HG03066 (cell line): ENCODE measurements at regions not wholly inside any gene's neighbourhood (a gene's known extent, or its start where the extent isn't known, plus 50 kb on each side); places are given as distances from the start of the nearest gene placed in this dataset.

ENCODE experiments used
- ATAC-seq: cut with Tn5 transposase; IDR thresholded peaks from one replicate; pipeline ENCODE4 v1.9.1; 2021; ENCODE audit warnings: low read depth; ENCODE audit not compliant: unreplicated experiment

DNA sequence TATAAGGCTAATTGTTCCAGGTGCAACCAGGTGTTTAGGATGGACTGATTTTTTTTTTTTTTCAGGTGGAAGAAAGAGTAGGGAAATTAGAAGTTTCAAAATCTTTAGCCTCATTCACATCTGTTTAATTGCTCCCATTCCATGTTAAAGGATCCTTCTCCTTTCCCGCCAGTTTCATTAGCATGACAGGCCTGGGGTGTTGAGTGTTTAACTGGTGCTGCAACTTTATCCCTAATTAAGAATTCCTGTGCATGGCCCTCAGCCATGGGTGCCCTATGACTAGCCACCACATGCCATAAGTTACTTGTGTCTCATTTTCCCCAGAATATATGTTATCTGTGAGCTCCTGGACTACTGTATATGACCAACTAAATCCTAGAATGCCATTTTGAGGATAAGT, 501.4 kb downstream of the NSUN3 start:
- ATAC-seq: no peak

DNA sequence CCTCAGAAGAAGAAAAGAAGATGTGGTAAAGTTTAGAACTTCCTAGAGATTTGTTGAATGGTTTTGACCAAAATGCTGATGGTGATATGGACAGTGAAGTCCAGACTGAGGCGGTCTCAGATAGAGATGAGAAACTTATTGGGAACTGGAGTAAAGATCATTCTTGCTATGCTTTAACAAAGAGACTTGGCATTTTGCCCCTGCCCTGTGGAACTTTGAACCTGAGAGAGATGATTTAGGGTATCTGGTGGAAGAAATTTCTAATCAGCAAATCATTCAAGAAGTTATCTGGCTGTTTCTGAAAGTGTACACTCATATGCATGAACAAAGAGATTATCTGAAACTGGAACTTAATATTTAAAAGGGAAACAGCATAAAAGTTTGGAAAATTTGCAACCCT, 505.2 kb downstream of the NSUN3 start:
- no peak for ATAC-seq

DNA sequence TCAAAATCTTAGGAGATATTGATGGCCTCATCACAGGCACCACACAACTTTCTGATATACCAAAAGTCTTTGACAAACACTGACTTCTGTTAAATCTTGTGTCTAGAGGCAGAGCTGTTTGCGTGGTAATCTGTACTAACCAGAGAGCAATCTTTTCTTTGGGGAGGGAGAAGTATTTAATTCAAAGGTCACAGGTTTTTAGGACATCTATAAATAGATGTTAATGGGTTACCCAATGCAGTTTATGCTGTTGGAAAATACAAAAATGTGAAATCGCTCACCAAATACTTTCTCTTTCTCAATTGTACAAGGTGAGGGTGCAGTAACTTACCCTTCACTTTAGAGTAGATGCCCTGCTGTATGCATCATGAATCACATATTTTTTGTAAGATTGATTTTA, 510.5 kb downstream of the NSUN3 start:
- ATAC-seq: no peak

DNA sequence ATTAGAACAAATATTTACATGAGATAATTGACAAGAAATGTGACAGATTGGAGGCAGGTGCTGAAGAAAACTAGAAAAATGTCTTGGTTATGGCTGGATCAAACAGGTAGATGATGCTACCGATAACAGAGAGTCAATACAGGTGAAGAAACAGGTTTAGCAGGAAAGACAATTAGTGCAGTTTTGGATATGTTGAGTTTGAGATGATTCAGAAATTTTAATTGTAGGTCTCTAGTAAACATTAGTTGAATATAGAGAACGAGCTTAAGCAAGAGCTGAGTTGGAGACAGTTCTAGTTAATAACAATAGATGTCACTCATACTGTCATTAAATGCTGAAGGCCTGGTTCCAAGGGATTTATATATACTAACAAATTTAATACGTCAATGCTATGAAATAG, 524.4 kb downstream of the NSUN3 start:
- no peak for ATAC-seq

DNA sequence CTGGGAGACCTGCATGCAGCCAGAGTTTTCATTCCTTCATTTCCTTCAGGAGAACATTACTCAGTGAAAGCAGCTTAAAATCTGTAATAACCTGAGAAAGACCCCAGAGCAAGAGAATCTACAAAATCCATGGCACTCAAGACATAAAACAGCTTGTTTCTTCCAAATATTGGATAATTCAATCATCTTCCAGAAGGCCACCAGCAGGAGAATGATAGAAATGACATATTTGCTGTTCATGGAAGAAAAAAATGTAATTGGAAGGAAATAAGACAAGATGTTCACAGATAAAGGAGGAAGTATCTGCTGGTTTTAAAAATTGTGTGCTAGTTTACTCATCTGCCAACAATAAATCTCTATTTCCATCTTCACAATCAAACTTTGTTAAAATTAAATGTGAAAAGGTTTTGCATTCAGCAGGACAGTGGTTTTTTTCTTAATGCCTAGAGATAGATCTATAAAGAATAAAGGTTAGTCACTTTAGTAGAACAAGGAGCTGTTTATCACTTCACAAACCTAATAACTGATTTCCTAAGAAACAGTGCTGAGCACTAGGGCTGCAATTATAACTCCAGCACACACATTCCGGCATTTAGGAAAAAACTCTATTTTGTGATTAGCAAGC, 530.8 kb downstream of the NSUN3 start:
- no peak for ATAC-seq

DNA sequence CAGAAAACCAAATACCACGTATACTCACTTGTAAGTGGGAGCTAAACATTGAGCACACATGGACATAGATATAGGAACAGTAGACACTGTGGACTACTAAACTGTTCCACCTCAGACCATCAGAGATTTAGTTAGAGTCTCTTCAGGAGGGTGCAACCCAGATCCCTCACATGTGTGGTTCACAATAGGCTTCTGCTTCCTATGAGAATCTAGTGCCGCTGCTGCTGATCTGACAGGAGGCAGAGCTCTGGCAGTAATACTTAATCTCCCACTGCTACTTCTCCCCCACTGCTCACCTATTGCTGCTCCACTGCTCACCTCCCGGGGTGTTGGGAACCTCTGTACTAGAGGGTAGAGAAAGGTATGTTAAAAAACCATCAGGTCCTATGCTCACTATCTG, 533.3 kb downstream of the NSUN3 start:
- ATAC-seq: no peak

DNA sequence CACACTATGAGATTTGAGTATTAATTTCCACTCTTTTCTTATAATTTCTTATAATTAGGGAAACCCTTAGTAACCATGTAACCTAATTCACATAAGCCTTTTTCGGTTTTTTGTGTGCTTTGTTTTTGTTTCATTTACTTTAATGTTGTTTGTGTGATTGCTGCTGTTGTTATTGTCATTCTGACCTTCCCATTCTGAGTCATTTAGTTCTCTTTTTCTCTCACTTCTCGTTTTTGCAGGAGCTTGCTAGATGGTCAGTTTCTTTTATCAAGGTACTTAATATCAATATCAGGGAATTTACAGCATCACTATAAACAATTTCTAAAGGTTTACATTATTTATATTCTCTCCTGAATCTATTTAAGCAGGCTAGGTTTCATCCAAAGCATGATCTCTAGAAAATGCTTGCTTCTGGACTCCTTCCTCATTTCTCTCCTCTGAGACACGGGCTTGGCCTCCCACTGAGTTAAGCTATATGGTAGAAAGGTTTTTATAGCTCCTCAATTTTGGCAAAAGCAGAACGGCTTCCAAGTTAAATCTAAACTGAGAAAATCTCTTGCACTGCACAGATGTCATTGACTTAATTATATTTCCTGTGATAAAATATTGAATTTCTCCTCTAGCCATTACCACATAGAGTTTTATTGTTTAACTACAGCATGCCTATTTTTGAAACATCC, 534.2 kb downstream of the NSUN3 start:
- peak; percentile 89 for ATAC-seq

DNA sequence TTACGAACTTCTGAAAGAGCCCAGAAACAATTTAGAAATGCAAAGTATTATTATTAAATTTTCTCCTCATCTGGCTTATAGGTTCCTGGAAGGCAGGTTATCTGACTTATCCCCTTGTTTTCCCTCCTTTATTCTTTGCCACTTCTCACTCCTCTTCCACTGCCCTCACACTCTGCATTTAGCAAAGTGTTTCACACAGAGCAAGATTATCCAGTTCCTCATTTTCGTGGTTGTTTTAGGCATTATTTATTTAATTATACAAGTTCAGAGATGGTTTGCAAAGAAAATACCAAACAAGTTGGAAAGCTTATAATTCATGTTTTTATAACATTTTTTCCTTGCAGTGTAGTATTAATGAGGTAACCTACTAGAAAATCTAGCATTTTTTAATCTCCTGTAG, 544.9 kb downstream of the NSUN3 start:
- no peak for ATAC-seq

DNA sequence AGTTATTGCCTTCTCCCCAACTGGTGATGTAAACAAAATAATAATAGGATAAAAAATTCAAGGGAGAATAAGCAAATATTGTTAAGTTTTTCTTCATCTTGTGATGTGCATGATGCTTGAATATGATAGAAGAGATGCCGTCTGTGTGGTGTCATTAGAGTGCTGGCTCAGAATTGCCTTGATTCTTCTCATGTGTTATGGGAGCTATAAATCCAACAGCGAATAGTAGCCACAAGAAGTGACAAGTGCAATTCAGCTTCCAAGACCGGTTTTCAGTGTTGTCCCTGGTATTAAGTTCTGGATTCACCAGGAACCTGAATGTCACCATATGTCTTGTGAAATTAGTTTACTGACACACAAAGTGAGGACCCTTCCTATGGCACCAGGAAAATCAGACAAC, 547.0 kb downstream of the NSUN3 start:
- no peak for ATAC-seq

DNA sequence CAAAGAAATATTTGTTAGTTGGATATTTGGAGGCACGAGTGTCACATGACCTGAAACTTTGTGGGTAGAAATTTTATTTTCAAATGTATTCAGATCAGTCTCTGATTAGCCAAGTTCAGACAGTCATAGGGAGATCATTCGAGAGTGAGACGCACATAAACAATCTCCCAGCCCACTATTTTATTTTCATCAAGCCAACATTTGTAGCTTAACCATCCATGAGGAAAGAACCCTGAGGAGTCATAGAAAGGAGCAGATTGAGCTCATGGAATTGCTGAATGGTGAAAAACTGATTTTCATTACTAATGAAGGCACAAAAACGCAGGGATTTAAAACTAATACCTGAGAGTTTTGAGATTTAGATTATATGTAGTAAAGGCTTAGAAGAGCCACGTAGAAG, 548.7 kb downstream of the NSUN3 start:
- no peak for ATAC-seq

DNA sequence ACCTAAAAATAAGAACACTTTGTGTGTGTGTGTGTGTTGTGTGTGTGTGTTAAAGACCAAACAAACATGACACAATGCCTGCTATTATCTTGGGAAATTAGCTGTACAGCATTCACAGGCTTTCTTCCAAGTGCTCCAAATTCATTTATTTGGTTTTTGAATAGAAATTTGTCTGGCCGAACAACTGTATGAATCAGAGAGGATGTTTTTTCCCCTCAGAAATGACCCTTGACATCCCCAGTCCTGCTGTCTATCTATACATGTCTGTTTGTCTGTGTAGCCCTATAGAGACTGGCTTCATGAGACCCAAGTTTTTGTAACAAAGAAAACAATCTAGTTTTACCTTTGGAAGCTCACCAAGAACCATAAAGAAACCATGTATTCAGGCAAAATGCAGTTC, 549.8 kb downstream of the NSUN3 start:
- ATAC-seq: no peak

DNA sequence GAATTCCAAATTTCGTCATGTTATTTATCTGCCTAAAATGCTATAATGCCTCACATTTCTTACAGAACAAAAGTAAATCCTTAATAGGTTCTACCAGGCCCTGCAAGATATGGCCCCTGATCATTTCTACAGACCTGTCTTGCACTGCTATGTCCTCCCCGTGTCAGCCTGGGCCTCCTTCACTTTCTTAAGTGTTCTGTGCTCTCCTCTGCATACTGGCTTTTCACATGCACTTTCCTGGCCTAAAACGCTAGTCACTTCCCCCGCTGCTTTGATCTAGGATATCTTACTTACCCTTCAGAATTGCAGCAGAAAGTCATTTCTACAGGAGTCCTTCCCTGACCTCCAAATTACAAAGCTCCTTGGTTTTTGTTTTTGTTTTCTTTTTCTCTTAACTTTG, 551.3 kb downstream of the NSUN3 start:
- no peak for ATAC-seq

DNA sequence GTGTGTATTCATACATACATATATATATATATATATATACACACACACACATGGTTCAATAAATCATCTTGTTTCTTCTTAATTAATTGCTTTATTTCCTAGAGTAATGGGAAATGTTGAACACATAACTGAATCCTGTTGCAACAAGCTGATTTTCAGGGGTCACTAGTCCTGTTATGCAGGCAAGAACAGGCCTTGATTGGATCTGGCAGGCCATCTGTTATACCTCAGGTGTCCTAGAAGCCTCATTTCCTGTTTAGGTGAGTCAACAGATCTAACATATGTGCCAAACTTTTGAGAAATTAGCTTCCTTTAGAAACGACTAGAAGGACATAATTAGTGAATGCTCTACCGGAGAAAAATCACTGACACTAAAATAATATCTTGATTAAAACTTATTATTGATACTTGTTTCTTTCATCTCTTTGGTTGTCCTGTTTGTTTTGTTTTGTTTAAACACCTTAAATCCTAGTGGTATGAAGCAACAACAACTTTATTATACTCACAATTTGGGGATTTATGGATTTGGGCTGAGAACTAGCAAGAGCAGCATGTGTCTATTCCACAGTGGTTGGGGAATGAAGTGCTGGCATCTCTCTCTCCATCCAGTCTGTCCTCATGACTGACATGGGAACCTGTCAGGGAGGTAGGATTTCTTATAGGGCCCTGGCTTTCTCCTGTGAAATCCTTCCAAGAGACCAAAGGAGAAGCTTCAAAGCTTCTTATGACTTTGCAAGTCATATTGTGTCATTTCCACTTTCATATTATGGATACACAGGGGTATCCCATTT, 552.6 kb downstream of the NSUN3 start:
- no peak for ATAC-seq

DNA sequence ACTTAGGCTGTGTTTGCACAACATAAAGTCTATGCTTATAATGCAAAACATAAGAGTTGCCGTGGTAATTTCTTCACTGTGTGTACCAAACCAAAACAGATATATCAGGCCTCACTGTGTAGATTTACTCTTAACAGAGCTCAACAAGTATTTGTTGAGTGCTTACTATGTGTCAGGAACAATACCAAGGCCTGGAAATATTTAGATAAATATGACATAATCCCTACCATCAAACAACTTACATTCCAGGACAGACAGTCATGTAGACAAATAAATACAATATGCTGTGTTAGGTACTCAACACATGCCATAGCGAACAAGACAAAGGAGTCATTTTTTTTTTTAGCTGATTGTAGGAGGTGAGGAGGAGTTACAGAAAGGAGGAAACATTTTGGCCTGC, 554.0 kb downstream of the NSUN3 start:
- no peak for ATAC-seq

DNA sequence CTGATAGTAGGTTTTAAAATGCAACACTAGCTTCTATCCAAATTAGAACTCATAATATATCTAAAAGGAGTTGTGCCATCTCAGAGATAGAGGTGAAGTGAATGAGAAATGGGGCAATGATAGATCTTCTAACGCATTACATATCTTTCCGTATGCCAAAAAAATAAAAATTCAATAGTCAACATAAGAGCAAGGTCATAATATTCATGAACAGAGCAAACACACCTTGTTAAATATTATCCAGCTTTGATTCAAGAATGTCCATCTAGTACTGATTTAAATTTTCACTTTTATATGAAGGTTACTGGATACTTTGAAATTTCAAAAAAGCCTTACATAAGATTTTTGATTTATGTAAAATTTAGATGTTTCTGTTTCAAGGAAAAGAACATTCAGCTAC, 554.5 kb downstream of the NSUN3 start:
- no peak for ATAC-seq

DNA sequence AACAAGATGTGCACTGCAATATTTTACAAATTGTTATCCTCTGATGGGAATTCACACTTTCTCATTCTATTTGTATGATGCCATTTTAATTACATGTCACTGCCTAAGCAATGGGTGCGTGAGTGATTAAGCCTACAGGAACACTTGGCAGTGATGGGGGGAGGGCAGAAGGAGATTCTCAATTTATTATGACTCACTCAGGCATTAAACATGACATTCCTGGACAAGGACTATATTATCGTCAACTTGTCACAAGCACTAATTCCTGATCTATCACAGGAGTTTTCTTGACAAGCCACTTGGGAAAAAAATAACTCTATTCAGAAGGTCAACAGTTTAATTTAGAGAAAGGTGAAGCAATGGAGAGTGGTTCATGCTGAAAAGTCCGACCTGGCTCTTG, 556.8 kb downstream of the NSUN3 start:
- no peak for ATAC-seq

DNA sequence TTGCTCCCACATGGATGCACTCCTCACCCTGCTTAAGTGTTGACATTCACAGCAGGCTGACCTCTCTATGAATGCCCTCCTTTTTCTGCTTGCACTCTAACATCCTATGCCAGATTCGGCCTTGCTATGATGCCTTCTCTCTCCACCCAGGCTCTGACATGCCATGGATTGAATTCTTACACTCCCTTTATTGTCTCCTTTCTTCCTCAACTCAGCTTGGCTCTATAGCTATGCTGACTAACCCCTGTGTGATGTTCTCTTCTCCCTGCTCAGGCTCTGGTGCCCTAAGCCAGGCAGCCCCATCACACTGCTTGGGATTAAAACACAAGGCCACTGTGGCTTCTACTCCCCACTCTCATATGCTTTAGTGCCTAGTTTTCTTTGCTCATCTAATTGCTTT, 563.7 kb downstream of the NSUN3 start:
- ATAC-seq: no peak

DNA sequence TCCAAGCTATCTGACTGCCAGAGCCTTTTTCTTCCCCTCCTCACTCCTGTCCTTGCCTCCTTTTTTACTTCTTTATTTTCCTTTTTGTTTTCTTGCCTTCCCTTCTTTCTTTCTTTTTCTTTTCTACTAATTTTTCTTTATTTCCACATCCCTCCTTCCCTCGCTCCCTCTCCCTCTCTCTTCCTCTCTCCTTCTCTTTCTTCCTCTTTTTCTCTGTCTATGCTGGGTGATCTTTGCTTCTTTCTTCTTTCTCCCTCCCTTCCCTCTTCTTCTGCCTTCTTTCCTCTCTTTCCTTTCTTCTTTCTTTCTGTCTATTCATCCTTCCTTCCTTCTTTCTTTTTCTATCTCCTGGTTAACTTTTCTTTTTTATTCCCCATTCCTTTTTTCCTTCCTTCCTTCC, 564.8 kb downstream of the NSUN3 start:
- no peak for ATAC-seq

DNA sequence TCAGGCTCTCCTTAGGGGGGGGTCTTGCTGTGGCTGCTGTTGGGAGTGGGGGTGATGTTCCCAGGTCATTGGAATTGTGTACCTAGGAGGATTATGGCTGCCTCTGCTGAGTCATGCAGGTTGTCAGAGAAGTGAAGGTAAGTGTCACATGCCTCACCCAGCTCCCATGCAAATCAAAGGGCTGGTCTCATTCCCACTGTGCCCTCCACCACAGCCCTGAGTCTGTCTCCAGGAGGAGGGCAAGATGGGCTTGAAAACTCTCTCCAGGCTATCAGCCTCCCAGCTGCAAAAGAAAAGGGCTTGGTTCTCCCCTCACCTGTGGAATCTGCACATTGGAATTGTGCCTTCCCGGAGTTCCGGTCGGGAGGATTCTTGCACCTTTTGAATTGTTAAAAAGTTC, 580.5 kb downstream of the NSUN3 start:
- no peak for ATAC-seq

DNA sequence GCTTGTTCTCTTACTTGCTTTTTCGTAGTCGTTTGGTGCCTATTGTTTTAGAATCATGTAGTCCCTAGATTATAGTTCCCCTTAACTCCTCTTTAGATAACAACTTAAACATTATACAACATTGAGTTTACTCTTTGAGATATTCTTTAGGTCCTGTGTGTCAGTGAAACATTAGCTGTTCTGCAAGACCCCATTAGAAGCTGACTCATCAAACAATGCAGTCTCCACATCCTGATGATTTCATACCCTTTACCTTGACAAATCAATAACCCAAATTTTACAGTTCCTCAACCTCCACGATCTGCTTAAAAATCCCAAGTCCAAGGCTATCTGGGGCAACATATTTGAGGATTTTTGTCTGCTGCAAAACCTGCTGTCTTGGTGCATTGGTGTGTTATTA, 582.9 kb downstream of the NSUN3 start:
- ATAC-seq: no peak

DNA sequence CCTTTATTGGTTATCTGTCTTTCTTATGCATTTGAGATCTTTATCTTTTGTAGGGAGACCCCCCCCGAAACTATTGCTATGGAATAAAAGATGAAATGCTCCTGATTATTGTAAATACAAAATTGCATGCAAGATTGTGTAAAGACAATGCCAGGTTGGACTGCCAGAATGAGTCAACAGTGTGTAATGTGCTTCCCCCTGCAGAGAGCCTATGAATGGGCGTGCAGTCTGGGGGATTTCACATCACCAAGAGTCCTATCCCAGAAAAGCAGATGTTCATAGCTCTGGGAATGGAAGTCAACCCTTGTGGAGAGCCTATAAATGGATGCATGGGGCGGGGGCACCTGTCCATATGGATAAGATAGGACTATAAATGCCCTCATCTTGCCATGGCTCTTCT, 584.3 kb downstream of the NSUN3 start:
- ATAC-seq: no peak
